ENCODE measurements at regions not wholly inside any gene's neighbourhood (a gene's known extent, or its start where the extent isn't known, plus 50 kb on each side); places are given as distances from the start of the nearest gene placed in this dataset.

DNA sequence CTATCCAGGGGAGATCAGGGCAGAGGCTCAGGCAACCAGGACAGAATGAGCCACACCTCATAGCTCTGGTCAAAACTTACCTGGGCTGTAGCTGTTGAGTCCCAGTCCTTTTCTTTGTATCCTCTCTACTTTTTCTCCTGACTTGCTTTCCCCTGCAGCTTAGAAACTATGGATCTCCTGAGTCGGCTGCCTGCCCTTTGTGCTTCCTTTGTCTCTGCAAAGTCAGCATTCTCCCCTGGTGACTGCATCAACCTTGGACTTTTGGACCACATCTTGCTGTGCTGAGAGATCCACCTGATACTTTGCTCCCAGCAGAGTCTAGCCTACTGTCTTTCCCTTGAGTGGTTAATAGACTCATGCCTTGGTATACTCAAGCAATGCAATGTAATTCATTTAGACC lies 353.3 kb downstream of the SIPA1L2 start:
- DNase-seq (ENCODE audit: low read depth), result no peak

GRCh38 chr1:232274999-232275710 lies 354.8 kb downstream of the SIPA1L2 start:
- no peak for DNase-seq (ENCODE audit: low read depth)

- DNase-seq (ENCODE audit: low read depth), result no peak
Observed at GRCh38 chr1:232274236-232274855, 355.6 kb downstream of the SIPA1L2 start.

GRCh38 chr1:232273011-232273410 lies 356.9 kb downstream of the SIPA1L2 start:
- DNase-seq (ENCODE audit: low read depth), result no peak

- DNase-seq (ENCODE audit: low read depth), result no peak
Observed at GRCh38 chr1:232271991-232272589, 357.8 kb downstream of the SIPA1L2 start.

DNA sequence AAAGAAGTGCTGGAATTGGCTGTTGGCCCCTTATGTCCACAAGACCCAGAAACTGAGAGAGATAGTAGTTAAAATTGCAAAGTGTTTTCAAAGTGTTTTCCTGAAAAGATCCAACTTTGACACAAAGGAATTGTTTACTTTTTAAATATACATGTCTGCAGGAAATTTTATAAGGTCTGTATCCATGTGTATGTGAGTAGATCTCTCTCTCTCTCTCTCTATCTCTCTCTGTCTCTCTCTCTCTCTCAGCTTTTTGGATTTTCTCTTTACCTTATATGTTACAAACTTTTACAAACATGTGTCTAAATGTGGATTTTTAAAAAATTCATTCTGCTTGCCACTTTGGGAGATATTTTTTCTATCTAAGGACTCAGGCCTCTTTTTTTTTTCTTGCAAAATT lies 358.6 kb downstream of the SIPA1L2 start:
- DNase-seq (ENCODE audit: low read depth), result no peak

DNA sequence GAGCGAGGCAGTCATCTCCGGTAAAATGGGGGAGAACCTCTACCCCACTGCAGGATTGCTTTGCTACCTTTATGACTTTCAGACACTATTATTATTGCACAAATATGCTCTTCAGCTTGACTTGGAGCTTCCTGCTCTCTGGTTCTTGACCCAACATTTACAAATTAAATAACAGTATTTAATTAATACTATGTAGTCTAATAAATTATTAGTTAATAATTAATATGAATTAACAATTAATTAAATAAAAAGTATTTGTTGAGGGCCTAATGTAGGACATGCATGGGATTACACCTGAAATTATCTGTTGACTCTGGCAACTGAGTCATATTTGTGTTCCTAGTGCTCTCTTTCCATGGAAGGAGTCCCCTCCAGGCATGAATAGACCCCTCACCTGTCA lies 359.9 kb downstream of the SIPA1L2 start:
- no peak for DNase-seq (ENCODE audit: low read depth)

- DNase-seq (ENCODE audit: low read depth), result no peak
Observed at GRCh38 chr1:232267837-232268598, 361.9 kb downstream of the SIPA1L2 start.

DNA sequence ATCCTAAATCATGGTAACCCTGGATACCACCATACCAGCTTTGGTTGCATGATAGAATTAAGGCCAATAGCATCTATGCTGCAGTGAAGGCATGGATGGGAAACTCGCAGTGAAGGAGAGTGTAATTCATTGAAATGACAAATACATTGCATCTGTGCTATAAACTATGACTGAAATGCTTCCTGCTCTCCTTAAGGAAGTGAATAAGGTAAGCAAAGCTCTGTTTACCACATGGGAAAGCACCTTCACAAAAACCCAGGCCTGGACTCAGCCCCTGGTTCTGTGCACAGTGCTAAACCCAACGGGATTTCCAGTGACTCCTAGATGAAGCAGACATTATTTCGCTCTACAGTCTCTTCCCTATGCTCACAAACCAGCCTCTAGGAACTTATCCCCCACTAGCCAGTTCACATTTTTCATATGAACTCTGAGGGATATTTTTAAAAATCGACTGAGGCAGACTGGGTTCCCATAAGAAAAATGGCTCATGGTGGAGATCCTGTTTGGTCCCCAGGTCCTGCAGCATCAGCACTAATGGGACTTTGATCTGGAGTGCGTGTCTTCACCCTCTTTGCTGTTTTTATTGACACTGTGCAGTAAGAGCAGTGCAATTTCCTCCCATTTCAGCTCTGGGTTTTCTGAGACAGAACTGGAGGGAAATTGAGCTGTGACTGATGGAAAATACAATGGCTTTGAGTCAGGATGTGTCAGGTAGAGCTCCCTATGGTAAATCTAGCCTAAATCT lies 362.7 kb downstream of the SIPA1L2 start:
- DNase-seq (ENCODE audit: low read depth), result no peak

DNA sequence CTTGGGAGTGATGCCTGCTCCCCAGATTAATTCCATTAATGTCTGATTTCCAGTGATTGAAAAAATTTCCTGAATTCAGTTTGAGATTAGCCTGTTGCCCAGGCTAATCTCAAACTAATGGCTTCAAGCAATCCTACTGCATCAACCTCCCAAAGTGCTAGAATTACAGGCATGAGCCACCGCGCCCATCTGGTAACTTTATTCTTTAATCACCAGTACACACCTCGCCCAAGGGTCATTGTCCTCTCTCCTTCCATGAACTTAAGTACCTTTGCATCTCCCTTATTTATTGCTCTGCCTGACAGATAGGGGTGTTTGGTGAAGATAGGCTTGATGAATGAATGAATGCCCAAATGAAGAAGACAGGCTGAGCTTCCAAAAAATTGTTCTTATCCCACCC lies 366.5 kb downstream of the SIPA1L2 start:
- DNase-seq (ENCODE audit: low read depth), result no peak

DNA sequence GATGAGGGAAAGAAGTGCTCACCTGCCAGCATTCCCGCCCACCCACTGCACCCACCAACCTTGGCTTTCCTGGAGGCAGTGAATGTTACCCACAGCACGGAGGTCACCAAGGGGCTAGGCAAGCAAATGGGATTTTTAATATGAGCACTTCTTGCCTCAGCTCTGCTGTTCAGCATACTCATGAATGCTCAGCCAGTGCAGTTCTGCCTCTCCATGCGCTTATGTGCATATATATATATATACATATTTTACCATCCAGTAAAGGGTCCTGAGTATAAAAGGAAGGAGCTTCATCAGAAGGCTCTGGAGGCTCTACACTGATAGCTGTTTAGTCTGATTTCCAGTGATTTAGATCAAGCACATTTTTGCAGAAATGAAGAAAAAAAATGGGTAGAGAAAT lies 366.9 kb downstream of the SIPA1L2 start:
- no peak for DNase-seq (ENCODE audit: low read depth)

DNA sequence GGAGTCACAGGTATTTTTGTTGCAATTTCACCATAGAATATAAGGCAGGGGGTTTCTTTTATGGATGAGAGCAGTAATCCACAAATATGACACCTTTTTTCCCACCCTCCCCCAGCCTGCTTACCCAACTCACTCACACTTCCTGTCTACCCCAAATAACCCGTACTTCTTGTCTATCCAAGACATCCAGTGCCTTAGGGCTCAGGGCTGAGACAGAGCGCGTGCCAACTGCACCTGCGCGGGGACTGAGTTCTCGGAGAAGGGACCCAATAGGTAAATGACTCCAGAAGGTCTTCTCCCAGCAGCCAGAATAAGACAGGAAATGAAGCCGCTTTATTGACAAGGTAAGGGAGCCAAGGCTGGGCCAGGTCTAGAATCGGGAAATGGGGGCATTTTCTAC lies 369.1 kb downstream of the SIPA1L2 start:
- no peak for DNase-seq (ENCODE audit: low read depth)

GRCh38 chr1:232260045-232260444 lies 369.9 kb downstream of the SIPA1L2 start:
- DNase-seq (ENCODE audit: low read depth), result no peak

- no peak for DNase-seq (ENCODE audit: low read depth)
Observed at GRCh38 chr1:232259333-232259732, 370.6 kb downstream of the SIPA1L2 start.

DNA sequence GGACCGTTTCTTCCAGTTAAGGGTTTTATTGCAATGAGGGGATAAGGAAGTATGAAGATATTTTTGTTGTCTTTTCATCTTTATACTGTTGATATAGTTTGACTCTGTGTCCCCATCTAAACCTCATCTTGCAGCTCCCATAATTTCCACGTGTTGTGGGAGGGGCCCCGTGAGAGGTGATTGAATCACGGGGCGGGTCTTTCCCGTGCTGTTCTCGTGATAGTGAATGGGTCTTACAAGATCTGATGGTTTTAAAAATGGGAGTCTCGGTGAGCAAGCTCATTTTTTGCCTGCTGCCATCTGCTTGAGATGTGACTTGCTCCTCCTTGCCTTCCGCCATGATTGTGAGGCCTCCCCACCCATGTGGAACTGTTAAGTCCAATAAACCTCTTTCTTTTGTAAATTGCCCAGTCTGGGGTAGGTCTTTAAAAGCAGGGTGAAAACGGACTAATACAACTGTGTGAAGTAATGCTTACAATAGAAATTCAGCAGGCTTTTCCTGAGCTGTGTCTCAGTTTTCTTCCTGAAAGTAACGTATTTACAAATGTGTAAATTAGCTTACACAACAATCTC lies 377.3 kb downstream of the SIPA1L2 start:
- DNase-seq (ENCODE audit: low read depth), result no peak

DNA sequence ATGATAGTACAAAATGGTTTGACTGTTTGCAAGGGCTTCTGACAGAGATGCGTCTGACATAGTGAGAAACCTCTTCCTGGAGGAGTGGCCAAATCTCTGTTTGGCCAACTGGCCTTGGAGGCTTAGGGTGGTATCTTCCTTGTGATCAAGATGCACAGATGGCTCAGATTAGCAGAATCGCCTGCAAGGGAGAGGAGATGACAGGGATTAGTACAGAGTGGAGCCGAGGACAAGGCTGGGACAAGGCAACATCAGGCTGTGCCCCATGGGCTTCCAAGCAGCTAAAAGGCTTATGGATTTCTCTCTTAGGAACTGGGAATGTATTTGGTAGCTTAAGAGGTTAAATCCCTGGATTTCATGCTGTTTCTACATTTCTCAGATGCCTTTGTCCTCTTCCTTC lies 379.1 kb downstream of the SIPA1L2 start:
- DNase-seq (ENCODE audit: low read depth), result no peak

DNA sequence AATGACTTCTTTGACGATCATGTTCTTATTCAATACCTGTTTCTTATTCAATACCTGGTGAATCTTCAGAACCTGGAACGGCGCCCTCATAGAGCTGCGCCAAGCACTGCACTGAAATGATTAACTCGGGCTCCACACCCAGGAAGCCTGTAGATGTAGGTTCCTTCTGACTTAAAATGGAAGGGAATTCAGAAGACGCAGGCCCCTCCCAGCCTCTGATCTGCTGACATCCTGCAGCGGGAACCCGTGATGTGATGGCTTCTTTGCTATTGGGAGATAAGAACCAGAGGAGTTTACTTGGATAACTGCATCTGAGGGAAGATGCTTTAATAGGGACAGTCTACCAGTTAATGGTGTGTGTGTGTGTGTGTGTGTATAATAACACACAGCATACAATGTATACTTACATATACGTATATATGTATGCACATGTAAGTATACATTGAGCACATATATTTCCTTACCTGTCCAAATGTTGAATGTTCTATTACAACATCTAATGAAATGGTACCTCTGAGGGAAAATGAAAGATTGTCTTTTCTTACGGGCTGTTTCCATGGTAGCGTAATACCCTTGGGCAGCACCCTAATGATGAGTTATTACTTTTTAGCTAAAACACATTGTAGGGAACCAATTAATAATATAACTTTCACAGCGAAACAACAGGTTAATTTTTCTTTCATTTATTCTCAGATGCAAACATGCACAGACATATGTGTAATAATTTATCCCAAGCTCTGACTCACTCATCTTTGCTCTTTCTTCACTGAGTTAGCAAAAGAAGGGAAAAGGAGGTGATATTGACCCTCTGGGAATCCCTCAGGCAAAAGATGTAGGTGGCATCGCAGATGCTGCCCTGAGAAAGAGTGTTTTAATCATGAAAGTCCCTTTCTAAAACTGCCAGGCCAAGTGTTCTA lies 379.8 kb downstream of the SIPA1L2 start:
- DNase-seq (ENCODE audit: low read depth), result no peak

- no peak for DNase-seq (ENCODE audit: low read depth)
Observed at GRCh38 chr1:232249339-232249738, 380.6 kb downstream of the SIPA1L2 start.

DNA sequence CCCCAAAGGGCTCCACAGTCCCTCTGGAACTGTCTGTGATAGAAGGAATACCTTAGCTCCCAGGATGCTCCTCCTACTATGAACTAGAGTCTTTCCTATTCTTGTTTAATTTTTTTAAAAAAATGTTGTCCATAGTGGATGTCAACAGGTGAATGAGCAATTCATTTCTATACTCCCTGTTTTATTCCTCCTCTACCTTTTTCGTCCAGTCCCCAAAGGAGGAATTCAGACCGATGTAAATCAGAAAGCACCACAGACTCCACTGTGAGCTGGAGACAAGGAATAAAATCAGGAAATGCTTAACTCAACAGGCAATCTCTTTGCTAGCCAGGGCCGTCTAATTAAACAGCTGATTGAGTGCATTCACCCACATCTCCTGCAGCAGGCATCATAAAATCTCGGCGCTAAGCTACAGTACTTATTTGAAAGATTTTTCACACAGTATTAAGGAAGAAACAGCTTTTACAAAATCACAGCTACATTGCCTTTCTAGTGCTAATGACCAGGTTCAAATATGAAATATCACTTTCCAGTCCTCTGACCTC lies 381.6 kb downstream of the SIPA1L2 start:
- no peak for DNase-seq (ENCODE audit: low read depth)

- no peak for DNase-seq (ENCODE audit: low read depth)
Observed at GRCh38 chr1:232247669-232248068, 382.3 kb downstream of the SIPA1L2 start.
